Aorta (tissue), 5 donors: ENCODE measurements at regions not wholly inside any gene's neighbourhood (a gene's known extent, or its start where the extent isn't known, plus 50 kb on each side); places are given as distances from the start of the nearest gene placed in this dataset.
"Not testable (repeated sequence)": the region's sequence is repeated elsewhere in the genome, so short reads cannot be mapped to it uniquely, and the experiment has no call there.

Experiments used
- ATAC-seq: fragments of 200-7000 bp; cut with Tn5 transposase; one replicate; pipeline ENCODE4 v1.9.1; 2022; ENCODE audit warnings: moderate library complexity; ENCODE audit not compliant: low FRiP score
- DNase-seq, 2 donors: peaks; one replicate each; pipeline ENCODE4 v3.0.0-alpha.2; 2020
- H3K27ac ChIP-seq, 2 donors: one replicate each; pipeline ENCODE4 v1.5.1; 2013; ENCODE audit warnings: low read length in 2 of 2, mild to moderate bottlenecking in 2 of 2, moderate library complexity in 2 of 2, control low read depth in 1 of 2, inconsistent platforms in 1 of 2, low read depth in 1 of 2
- H3K27me3 ChIP-seq, 2 donors: one replicate each; pipeline ENCODE4 v1.6.1; 2013; ENCODE audit warnings: control low read depth in 1 of 2, low read length in 1 of 2, mild to moderate bottlenecking in 1 of 2, moderate library complexity in 1 of 2; ENCODE audit not compliant: insufficient read depth in 2 of 2, control insufficient read depth in 1 of 2
- H3K36me3 ChIP-seq, 2 donors: one replicate each; pipeline ENCODE4 v1.6.1; 2013; ENCODE audit warnings: control low read depth in 1 of 2, low read length in 1 of 2, mild to moderate bottlenecking in 1 of 2; ENCODE audit not compliant: insufficient read depth in 2 of 2, control insufficient read depth in 1 of 2
- H3K4me1 ChIP-seq, 2 donors: one replicate each; pipeline ENCODE4 v1.6.1; 2013; ENCODE audit warnings: low read length in 2 of 2, control low read depth in 1 of 2, mild to moderate bottlenecking in 1 of 2, moderate library complexity in 1 of 2; ENCODE audit not compliant: insufficient read depth in 2 of 2, control insufficient read depth in 1 of 2
- H3K4me3 ChIP-seq, 2 donors: one replicate each; pipeline ENCODE4 v1.5.1; 2013; ENCODE audit warnings: low read length in 2 of 2, control low read depth in 1 of 2, mild to moderate bottlenecking in 1 of 2
- H3K9me3 ChIP-seq: one replicate; pipeline ENCODE4 v1.6.1; 2013; ENCODE audit warnings: mild to moderate bottlenecking, low read length; ENCODE audit not compliant: control insufficient read depth
- WGBS, 2 donors: extraction: QIAGEN DNeasy Blood & Tissue Kit; methylation state at CpG; one replicate each; pipeline ENCODE4 v1.1.7; 2013; 5-methylcytosine and 5-hydroxymethylcytosine counted together
- intact Hi-C, 2 donors: fragments of 100-400 bp; cut with DNase I; formaldehyde crosslinking; loops; one replicate each; pipeline versions ENCODE4 v1.14.2 to v1.15.0; 2022
- donor health status: healthy with polysubstance abuse.
- donor health status: Bipolar disorder and iron deficiency.
- donor health status: DM: no; HTN: no; CAD: no.
- donor health status: DM: no; HTN: no; CAD: no.
- donor health status: DM: yes; HTN: yes; CAD: no.

DNA sequence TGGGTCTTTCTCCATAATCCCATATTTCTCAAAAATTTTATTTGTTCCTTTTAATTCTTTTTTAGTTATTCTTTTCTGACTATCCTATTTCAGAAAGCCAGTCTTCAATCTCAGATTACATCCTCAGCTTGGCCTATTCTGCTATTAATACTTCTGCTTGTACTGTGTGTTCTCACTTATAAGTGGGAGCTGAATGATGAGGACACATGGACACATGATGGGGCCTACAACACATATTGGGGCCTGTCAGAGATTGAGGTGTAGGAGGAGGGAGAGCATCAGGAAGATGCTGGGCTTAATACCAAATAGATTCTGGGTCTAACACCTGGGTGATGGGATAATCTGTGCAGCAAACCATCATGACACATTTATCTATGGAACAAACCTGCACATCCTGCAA lies 82.3 kb downstream of the MAGEE1 start:
- ATAC-seq (no peak), DNase-seq (no peak)
- H3K4me1 ChIP-seq: no peaks in the 10 kb centered on the region
- H3K36me3 ChIP-seq: no peaks in the 10 kb centered on the region
- no peak overlapping the region for H3K27ac ChIP-seq
- no peak overlapping the region for H3K4me3 ChIP-seq
- intact Hi-C loops: no loop called here
- H3K27me3 ChIP-seq: no peaks in the 10 kb centered on the region
- H3K9me3 ChIP-seq: peaks cover 4% of the 10 kb centered on the region

- 49 to 64% methylated on average over 4 of the region's 4 CpGs for WGBS, 2 donors
Observed at GRCh38 chrX:76517544-76517943, 90.0 kb downstream of the MAGEE1 start.

GRCh38 chrX:76520273-76521054 lies 93.0 kb downstream of the MAGEE1 start:
- no peak overlapping the region for H3K27ac ChIP-seq
- 81 to 92% methylated on average over 23 of the region's 23 CpGs for WGBS, 2 donors
- ATAC-seq: no peak
- H3K9me3 ChIP-seq: peaks cover 3% of the 10 kb centered on the region
- intact Hi-C loops: no loop called here
- DNase-seq: no peak
- H3K4me3 ChIP-seq: no peak overlapping the region
- no peaks in the 10 kb centered on the region for H3K27me3 ChIP-seq
- H3K4me1 ChIP-seq: no peaks in the 10 kb centered on the region
- H3K36me3 ChIP-seq: no peaks in the 10 kb centered on the region

More at GRCh38 chrX:76517544-76517943, 90.0 kb downstream of the MAGEE1 start:
- H3K27me3 ChIP-seq: no peaks in the 10 kb centered on the region
- H3K36me3 ChIP-seq: no peaks in the 10 kb centered on the region
- intact Hi-C loops: no loop called here
- DNase-seq (no peak), ATAC-seq (no peak)
- no peak overlapping the region for H3K4me3 ChIP-seq
- H3K27ac ChIP-seq: no peak overlapping the region
- no peaks in the 10 kb centered on the region for H3K4me1 ChIP-seq
- peaks cover 3% of the 10 kb centered on the region for H3K9me3 ChIP-seq

DNA sequence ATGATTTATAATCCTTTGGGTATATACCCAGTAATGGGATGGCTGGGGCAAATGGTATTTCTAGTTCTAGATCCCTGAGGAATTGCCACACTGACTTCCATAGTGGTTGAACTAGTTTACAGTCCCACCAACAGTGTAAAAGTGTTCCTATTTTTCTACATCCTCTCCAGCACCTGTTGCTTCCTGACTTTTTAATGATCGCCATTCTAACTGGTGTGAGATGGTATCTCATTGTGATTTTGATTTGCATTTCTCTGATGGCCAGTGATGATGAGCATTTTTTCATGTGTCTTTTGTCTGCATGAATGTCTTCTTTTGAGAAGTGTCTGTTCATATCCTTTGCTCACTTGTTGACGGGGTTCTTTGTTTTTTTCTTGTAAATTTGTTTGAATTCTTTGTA lies 108.2 kb downstream of the MAGEE1 start:
- H3K36me3 ChIP-seq, H3K9me3 ChIP-seq, H3K27me3 ChIP-seq, DNase-seq, H3K4me3 ChIP-seq, intact Hi-C loops, H3K4me1 ChIP-seq, ATAC-seq, H3K27ac ChIP-seq: not testable (repeated sequence)
- 63 to 81% methylated on average over 2 of the region's 2 CpGs for WGBS, 2 donors

DNA sequence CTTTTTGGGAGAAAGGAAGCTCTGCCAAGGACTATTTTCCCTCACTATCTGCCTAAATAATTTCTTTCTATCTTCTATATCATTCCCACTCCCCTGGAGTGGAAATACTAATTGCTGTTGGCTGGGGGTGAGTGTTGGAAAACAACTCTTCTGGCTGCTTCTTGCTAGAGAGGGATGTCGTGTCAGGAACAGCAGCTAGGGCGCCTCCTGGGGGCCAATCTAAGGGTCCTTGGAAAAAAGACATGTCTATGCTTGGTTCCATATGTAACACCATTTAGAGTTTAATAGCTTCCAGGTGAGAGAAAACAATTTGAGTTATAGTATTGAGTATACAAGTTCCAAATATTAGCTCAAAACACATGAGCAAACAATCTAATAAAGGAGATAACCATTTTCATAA lies 111.3 kb downstream of the MAGEE1 start:
- Histone ChIP-seq H3K9me3 (no peaks in the 10 kb centered on the region), H3K27ac (no peak overlapping the region), H3K4me1 (no peaks in the 10 kb centered on the region), H3K4me3 (no peak overlapping the region), H3K36me3 (no peaks in the 10 kb centered on the region), H3K27me3 (no peaks in the 10 kb centered on the region)
- intact Hi-C loops: no loop called here
- DNase-seq (no peak), ATAC-seq (no peak)
- WGBS, 2 donors: 9 to 40% methylated on average over 2 of the region's 2 CpGs

GRCh38 chrX:76543381-76543780 lies 115.9 kb downstream of the MAGEE1 start:
- H3K9me3 ChIP-seq, H3K4me1 ChIP-seq, H3K27ac ChIP-seq, DNase-seq, H3K27me3 ChIP-seq, intact Hi-C loops, H3K4me3 ChIP-seq, ATAC-seq, H3K36me3 ChIP-seq: not testable (repeated sequence)

- ATAC-seq: no peak
- WGBS, 2 donors: 73 to 83% methylated on average over 3 of the region's 3 CpGs
- Histone ChIP-seq H3K36me3 (no peaks in the 10 kb centered on the region), H3K27me3 (no peaks in the 10 kb centered on the region), H3K27ac (no peak overlapping the region), H3K4me3 (no peak overlapping the region), H3K9me3 (peaks cover 6% of the 10 kb centered on the region), H3K4me1 (no peaks in the 10 kb centered on the region)
- DNase-seq: no peak
- intact Hi-C loops: no loop called here
Observed at GRCh38 chrX:76550016-76550415, 122.5 kb downstream of the MAGEE1 start.

- Histone ChIP-seq H3K9me3 (peaks cover 10% of the 10 kb centered on the region), H3K36me3 (no peaks in the 10 kb centered on the region), H3K27ac (no peak overlapping the region), H3K27me3 (no peaks in the 10 kb centered on the region), H3K4me3 (no peak overlapping the region), H3K4me1 (no peaks in the 10 kb centered on the region)
- intact Hi-C loops: no loop called here
- ATAC-seq (no peak), DNase-seq (no peak)
- 57 to 69% methylated on average over 2 of the region's 2 CpGs for WGBS, 2 donors
Observed at GRCh38 chrX:76555269-76555668, 127.8 kb downstream of the MAGEE1 start.

- no peak for DNase-seq
- H3K4me1 ChIP-seq: no peaks in the 10 kb centered on the region
- H3K27me3 ChIP-seq: no peaks in the 10 kb centered on the region
- H3K27ac ChIP-seq: no peak overlapping the region
- no peak for ATAC-seq
- H3K9me3 ChIP-seq: peaks cover 8% of the 10 kb centered on the region
- no peaks in the 10 kb centered on the region for H3K36me3 ChIP-seq
- intact Hi-C loops: no loop called here
- no peak overlapping the region for H3K4me3 ChIP-seq
- 13 to 16% methylated on average over 4 of the region's 4 CpGs for WGBS, 2 donors
Observed at GRCh38 chrX:76555816-76556215, 128.3 kb downstream of the MAGEE1 start.
